ENCODE measurements at regions not wholly inside any gene's neighbourhood (a gene's known extent, or its start where the extent isn't known, plus 50 kb on each side); places are given as distances from the start of the nearest gene placed in this dataset.

GRCh38 chr1:70779571-70779970 lies 268.0 kb downstream of the PTGER3 start:
- no peak overlapping the region for H3K56ac ChIP-seq (replicated peaks; ENCODE audit: insufficient read length, low read depth, low read length)

More at GRCh38 chr1:70779571-70779970, 268.0 kb downstream of the PTGER3 start:
- no peaks in the 10 kb centered on the region for H3K23me2 ChIP-seq (ENCODE audit: low read depth, low read length)
- no peak overlapping the region for H3K4me3 ChIP-seq (ENCODE audit: extremely low read depth in 1 of 4, insufficient read depth in 2 of 4, low read depth in 3 of 4, low read length in 4 of 4)
- no peak overlapping the region for H3K18ac ChIP-seq (ENCODE audit: extremely low read depth, low read length)
- H3K79me2 ChIP-seq (ENCODE audit: control insufficient read depth in 1 of 2, insufficient read depth in 2 of 2, low read length in 2 of 2) = no peaks in the 10 kb centered on the region
- TF ChIP-seq BACH1 (IDR thresholded peaks at IDR 0.05; ENCODE audit: low read length) = no peak
- TF ChIP-seq SP2 (IDR thresholded peaks at IDR 0.05; ENCODE audit: low read length) = no peak
- TF ChIP-seq SIX5 (IDR thresholded peaks at IDR 0.05; ENCODE audit: low read depth, low read length) = no peak
- TF ChIP-seq KDM5A (IDR thresholded peaks at IDR 0.05; ENCODE audit: low read length) = no peak
- TF ChIP-seq RFX5 (IDR thresholded peaks at IDR 0.05; ENCODE audit: borderline replicate concordance, low read depth, low read length) = no peak
- no peak for TF ChIP-seq GTF2F1 (IDR thresholded peaks at IDR 0.05; ENCODE audit: borderline replicate concordance, low read depth, low read length)
- TF ChIP-seq CHD2 (IDR thresholded peaks at IDR 0.05; ENCODE audit: low read length) = no peak
- TF ChIP-seq BRCA1 (IDR thresholded peaks at IDR 0.05; ENCODE audit: low read depth, low read length) = no peak
- no peak for TF ChIP-seq HDAC2 (IDR thresholded peaks at IDR 0.05; ENCODE audit: borderline replicate concordance in 1 of 2, low read depth in 2 of 2, low read length in 2 of 2)
- TF ChIP-seq ATF3 (IDR thresholded peaks at IDR 0.05; ENCODE audit: insufficient read depth, low read depth, low read length) = no peak
- 0 out of 2 replicates have a peak overlapping the region, but pooled peaks have one; percentile 23 for H2AFZ ChIP-seq (ENCODE audit: low read length)
- POLR2A ChIA-PET (ENCODE audit: partially characterized antibody) = no interaction called here
- WGBS, 2 experiments (ENCODE audit: extremely low coverage in 1 of 2, insufficient coverage in 1 of 2, insufficient read length in 1 of 2, insufficient replicate concordance in 2 of 2, low coverage in 1 of 2, low lambda C conversion rate in 2 of 2, missing lambda C conversion rate in 1 of 2) = 97% methylated on average over 3 of the region's 3 CpGs; no CpG with 5 or more reads in 1 of the 2 experiments
- H3K27me3 ChIP-seq (replicated peaks in 1 of 4; ENCODE audit: control insufficient read depth in 3 of 4, extremely low read depth in 1 of 4, insufficient read depth in 3 of 4, low read length in 3 of 4) = no peaks in the 10 kb centered on the region
- FAIRE-seq (no peak), DNase-seq (ENCODE audit: low read depth in 1 of 2, low spot score in 2 of 2) (no peak)
- no peaks in the 10 kb centered on the region for H3K79me1 ChIP-seq (ENCODE audit: low read depth, low read length)
- no peak overlapping the region for H3K4me2 ChIP-seq (ENCODE audit: insufficient read depth in 1 of 2, low read depth in 2 of 2, low read length in 2 of 2)
- no peaks in the 10 kb centered on the region for H3K9me3 ChIP-seq (ENCODE audit: insufficient read depth in 2 of 2, low read depth in 1 of 2, low read length in 1 of 2)
- no peak overlapping the region for H4K8ac ChIP-seq (ENCODE audit: extremely low read depth, insufficient read depth, low read length)
- no peak overlapping the region for H3K14ac ChIP-seq (ENCODE audit: insufficient read length)
- H2BK15ac ChIP-seq (ENCODE audit: low read length) = no peak overlapping the region
- no peak overlapping the region for H3K4ac ChIP-seq (replicated peaks; ENCODE audit: insufficient read length, low read depth, low read length)
- CTCF ChIA-PET (ENCODE audit: partially characterized antibody) = interaction anchor here (1.0 to 1.1 kb wide), 2 partner anchors 11 to 94 kb away, joined by 3 to 4 read pairs; no protein-coding TSS in a partner anchor
- no peaks in the 10 kb centered on the region for H3K4me1 ChIP-seq (replicated peaks in 1 of 4; ENCODE audit: control insufficient read depth in 3 of 4, insufficient read depth in 4 of 4, low read length in 3 of 4)
- H4K20me1 ChIP-seq (replicated peaks in 1 of 2; ENCODE audit: control insufficient read depth in 1 of 2, insufficient read depth in 2 of 2, low read length in 2 of 2) = no peaks in the 10 kb centered on the region
- no peak overlapping the region for H3K23ac ChIP-seq (ENCODE audit: insufficient read length)
- H2BK20ac ChIP-seq (ENCODE audit: low read length) = no peak overlapping the region
- no peak overlapping the region for H2BK5ac ChIP-seq (ENCODE audit: low read depth, low read length)
- no peak overlapping the region for H4K91ac ChIP-seq (replicated peaks; ENCODE audit: insufficient read length, low read length)
- H3K27ac ChIP-seq (ENCODE audit: low read depth, low read length) = no peak overlapping the region
- no peak overlapping the region for H2BK12ac ChIP-seq (ENCODE audit: low read depth, low read length)
- H3K36me3 ChIP-seq (ENCODE audit: control insufficient read depth in 2 of 4, insufficient read depth in 4 of 4, low read length in 3 of 4) = no peaks in the 10 kb centered on the region
- no peak overlapping the region for H2AK5ac ChIP-seq (ENCODE audit: low read depth, low read length)
- no peak overlapping the region for H3K9ac ChIP-seq (replicated peaks in 1 of 4; ENCODE audit: extremely low read depth in 1 of 4, low read depth in 3 of 4, low read length in 3 of 4)
- H2BK120ac ChIP-seq (replicated peaks; ENCODE audit: low read depth, low read length) = no peak overlapping the region
- no peak overlapping the region for H4K5ac ChIP-seq (ENCODE audit: insufficient read length, low read depth, low read length)
